ENCODE measurements at regions not wholly inside any gene's neighbourhood (a gene's known extent, or its start where the extent isn't known, plus 50 kb on each side); places are given as distances from the start of the nearest gene placed in this dataset.

DNA sequence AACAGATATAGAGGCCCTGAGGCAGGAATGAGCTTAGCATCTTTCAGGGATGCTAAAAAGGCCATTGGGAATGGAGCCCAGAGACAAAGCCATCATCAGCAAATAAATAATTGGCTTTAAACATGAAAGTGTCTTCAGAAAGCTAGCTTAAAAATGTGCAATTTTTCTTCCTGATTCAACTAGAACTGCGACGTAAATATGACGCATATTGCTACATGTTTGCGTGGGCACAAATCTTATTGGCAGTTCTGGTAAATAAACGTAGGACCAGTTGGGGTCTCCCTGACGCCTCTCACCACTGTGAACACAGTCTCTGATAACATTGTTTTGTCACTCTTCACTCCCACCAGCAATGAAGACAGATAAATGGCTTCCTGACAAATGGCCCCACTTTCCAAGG is 97.3 kb upstream of the SRD5A3 start:
- H3K4me3 ChIP-seq: no peak overlapping the region
- no peaks in the 10 kb centered on the region for H3K4me1 ChIP-seq
- intact Hi-C loops (cut with DNase I; ENCODE audit: low total_unique reads): no loop called here
- no peaks in the 10 kb centered on the region for H3K36me3 ChIP-seq (ENCODE audit: low read depth, missing control alignments)
- no peaks in the 10 kb centered on the region for H3K9me3 ChIP-seq
- no peak for DNase-seq
- H3K27me3 ChIP-seq: no peaks in the 10 kb centered on the region
- TF ChIP-seq POLR2A (IDR thresholded peaks at IDR 0.05): no peak
- TF ChIP-seq CTCF (IDR thresholded peaks at IDR 0.05): no peak
- WGBS, 2 donors: 54 to 58% methylated on average over 6 of the region's 6 CpGs
- no peak overlapping the region for H3K27ac ChIP-seq

- Histone ChIP-seq H3K4me3 (no peak overlapping the region), H3K4me1 (no peaks in the 10 kb centered on the region), H3K36me3 (ENCODE audit: low read depth, missing control alignments) (no peaks in the 10 kb centered on the region), H3K27ac (no peak overlapping the region), H3K27me3 (no peaks in the 10 kb centered on the region), H3K9me3 (no peaks in the 10 kb centered on the region)
- no peak for DNase-seq
- no peak for TF ChIP-seq CTCF (IDR thresholded peaks at IDR 0.05)
- TF ChIP-seq POLR2A (IDR thresholded peaks at IDR 0.05): no peak
- intact Hi-C loops (cut with DNase I; ENCODE audit: low total_unique reads): no loop called here
- WGBS, 2 donors: 78 to 81% methylated on average over 3 of the region's 3 CpGs
Measured at GRCh38 chr4:55249476-55249875, 96.6 kb upstream of the SRD5A3 start.

- no peak overlapping the region for H3K4me3 ChIP-seq
- WGBS, 2 donors: 55 to 63% methylated on average over 4 of the region's 4 CpGs
- H3K27me3 ChIP-seq: no peaks in the 10 kb centered on the region
- no peaks in the 10 kb centered on the region for H3K9me3 ChIP-seq
- H3K4me1 ChIP-seq: no peaks in the 10 kb centered on the region
- TF ChIP-seq CTCF (IDR thresholded peaks at IDR 0.05) (no peak), POLR2A (IDR thresholded peaks at IDR 0.05) (no peak)
- no peak overlapping the region for H3K27ac ChIP-seq
- H3K36me3 ChIP-seq (ENCODE audit: low read depth, missing control alignments): no peaks in the 10 kb centered on the region
- DNase-seq: no peak
- intact Hi-C loops (cut with DNase I; ENCODE audit: low total_unique reads): no loop called here
Measured at GRCh38 chr4:55251342-55251741, 94.7 kb upstream of the SRD5A3 start.

DNA sequence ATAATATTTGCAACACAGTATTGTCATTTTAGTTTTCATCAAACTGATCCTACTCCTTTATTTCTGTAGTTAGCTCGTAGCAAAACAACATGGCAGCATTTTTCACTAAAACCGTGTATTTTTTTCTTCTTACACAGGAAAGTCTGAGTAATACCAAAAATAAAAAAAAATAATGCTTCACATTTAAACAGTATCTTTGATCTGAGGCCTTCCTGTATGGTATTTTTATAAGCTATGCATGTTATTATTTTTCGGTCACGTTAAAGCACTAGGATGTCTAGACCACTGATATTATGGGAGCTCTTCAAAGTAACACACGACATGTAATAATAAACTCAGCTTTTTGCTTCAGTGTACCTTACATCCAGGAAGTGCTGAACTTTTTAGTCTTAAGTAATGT is 94.1 kb upstream of the SRD5A3 start:
- no peak for DNase-seq
- H3K36me3 ChIP-seq (ENCODE audit: low read depth, missing control alignments): no peaks in the 10 kb centered on the region
- intact Hi-C loops (cut with DNase I; ENCODE audit: low total_unique reads): no loop called here
- H3K4me1 ChIP-seq: no peaks in the 10 kb centered on the region
- no peaks in the 10 kb centered on the region for H3K27me3 ChIP-seq
- 89 to 95% methylated on average over 5 of the region's 5 CpGs for WGBS, 2 donors
- H3K9me3 ChIP-seq: no peaks in the 10 kb centered on the region
- no peak overlapping the region for H3K27ac ChIP-seq
- TF ChIP-seq CTCF (IDR thresholded peaks at IDR 0.05): no peak
- TF ChIP-seq POLR2A (IDR thresholded peaks at IDR 0.05): no peak
- no peak overlapping the region for H3K4me3 ChIP-seq

DNA sequence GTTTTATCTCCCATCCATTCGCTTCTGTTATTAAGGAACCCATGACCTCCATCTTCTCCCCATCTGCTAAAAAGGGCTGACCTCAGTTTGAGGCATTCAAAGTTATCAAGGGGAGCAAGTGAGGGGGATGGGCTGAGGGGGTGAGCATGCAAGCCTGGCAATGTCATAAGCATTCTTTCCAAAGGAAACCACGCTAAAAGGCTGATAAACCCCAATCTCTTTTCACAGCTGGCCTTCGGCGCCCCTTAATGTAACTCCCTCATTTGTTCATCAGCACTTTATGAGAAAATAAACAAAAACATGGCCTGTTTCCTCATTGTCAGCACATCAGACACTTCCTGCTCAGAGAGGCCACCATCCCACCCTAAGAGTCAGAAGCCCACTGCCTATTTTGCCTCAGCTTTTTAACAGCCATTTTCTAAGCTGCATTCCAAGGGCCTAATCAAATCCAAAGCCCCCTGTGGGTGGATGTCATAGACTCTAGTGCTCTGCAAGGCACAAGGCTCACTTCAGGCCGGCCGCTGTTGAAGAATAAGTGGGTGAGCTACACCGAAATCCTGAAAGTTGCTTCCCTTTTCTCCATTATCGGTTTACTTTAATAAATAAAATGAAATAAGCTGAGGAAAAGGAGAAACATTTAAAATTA is 92.0 kb upstream of the SRD5A3 start:
- TF ChIP-seq POLR2A (IDR thresholded peaks at IDR 0.05) (no peak), CTCF (IDR thresholded peaks at IDR 0.05) (no peak)
- intact Hi-C loops (cut with DNase I; ENCODE audit: low total_unique reads): no loop called here
- 78 to 84% methylated on average over 8 of the region's 8 CpGs for WGBS, 2 donors
- no peak for DNase-seq
- H3K4me3 ChIP-seq: no peak overlapping the region
- no peaks in the 10 kb centered on the region for H3K9me3 ChIP-seq
- no peaks in the 10 kb centered on the region for H3K27me3 ChIP-seq
- H3K27ac ChIP-seq: no peak overlapping the region
- H3K36me3 ChIP-seq (ENCODE audit: low read depth, missing control alignments): no peaks in the 10 kb centered on the region
- H3K4me1 ChIP-seq: no peaks in the 10 kb centered on the region
